GM18861 (cell line): ENCODE measurements at regions not wholly inside any gene's neighbourhood (a gene's known extent, or its start where the extent isn't known, plus 50 kb on each side); places are given as distances from the start of the nearest gene placed in this dataset.

Experiments used
- ATAC-seq: cut with Tn5 transposase; IDR thresholded peaks from one replicate; pipeline ENCODE4 v1.9.1; 2021; ENCODE audit not compliant: unreplicated experiment

DNA sequence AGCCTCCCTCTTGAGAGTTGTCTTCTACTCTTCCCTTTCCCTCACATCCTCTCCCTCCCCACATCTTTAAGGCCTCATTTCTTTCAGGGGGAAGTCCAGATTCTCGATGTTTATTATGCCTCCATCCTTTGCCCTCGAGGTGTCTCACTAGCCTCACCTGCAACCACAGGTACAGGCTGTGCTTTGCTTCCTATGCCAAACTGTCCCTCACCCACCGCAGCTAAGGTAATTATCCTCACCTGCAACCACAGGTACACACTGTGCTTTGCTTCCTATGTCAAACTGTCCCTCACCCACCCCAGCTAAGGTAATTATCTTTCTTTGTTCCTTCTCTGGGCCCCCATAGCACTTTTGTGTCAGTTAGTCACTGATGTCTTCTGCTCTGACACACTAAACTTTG is 328.1 kb upstream of the SNX7 start:
- no peak for ATAC-seq

- ATAC-seq = no peak
Measured at GRCh38 chr1:98331718-98332311, 329.7 kb upstream of the SNX7 start.

GRCh38 chr1:98331243-98331642 is 330.3 kb upstream of the SNX7 start:
- ATAC-seq = no peak

DNA sequence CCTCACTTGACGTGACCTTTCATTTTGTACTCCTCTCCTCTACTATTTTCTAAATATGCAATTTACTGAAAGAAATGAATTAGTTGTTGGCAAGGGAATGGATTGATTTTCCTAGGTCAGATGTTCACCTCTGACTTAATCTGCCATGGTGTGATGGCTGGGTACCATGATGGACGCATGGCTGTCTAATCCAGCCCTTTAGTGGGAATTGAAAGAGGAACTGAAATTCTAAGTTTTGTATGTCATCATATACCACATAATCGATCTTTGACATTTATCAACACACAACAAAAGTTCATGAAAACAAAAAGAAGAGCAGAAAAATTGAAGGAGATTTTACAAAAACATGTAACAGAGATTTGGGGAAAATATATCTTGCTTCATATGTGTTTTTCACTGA is 331.3 kb upstream of the SNX7 start:
- ATAC-seq = no peak

GRCh38 chr1:98328855-98329254 is 332.7 kb upstream of the SNX7 start:
- ATAC-seq = no peak

DNA sequence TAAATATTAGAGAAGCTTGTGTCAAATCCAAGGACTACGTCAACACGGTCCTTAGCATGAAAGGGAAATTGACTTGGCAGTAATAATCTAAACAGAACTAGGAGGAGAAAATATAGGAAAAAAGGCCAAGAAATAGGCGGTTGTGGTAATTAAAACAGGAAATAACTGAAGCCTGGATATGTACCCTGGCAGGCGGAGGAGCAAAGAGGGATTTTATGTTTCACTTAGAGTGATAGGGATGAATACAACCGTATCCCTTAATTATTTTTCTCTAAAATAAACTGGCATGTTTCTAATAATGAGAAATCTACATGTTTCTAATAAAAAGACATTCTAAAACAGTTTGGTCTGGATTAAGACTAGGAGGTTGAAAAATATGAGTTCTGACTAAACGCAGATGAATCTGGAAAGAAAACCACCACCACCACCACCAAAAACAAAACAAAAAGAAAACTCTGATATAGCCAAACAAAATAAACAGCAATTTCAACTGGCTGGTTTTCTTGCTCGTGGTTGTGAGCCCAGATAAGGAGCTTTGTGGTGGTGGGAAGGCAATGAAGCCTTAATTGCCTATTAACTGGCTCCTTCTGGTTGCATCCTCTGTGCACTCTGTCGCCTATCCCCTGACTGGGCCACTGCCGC is 334.2 kb upstream of the SNX7 start:
- ATAC-seq = no peak

DNA sequence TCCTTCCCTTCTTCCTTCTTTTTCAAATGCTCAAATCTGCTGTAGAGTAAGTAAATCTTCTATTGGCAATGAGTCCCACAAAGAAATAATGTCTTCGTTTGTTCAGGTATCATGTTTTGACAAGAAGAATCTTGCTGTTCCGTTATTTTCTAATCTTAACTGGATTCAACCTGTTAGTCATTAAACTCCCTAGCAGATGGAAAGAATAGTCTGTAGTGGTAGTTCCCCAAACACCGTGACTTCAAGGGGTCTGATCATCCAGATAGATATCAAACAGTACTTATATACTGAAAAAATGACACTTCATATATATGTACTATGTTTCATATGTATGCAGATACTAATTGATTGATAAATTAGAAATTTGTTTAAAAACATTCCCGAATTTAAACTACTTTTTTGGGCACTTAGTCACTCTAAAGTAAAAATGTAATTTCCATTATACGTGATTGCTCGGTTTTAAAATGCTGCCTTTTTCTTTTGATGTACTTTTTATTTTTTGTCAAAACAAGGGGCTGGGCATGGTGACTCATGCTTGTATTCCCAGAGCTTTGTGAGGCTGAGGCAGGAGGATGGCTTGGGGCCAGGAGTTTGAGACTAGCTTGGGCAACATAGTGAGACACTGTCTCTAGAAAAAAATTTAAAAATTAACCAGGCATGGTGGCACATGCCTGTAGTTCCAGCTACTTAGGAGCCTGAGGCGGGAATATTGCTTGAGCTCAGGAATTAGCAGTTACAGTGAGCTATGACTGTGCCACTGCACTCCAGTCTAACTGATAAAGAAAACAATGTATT is 335.7 kb upstream of the SNX7 start:
- ATAC-seq = no peak

- no peak for ATAC-seq
Measured at GRCh38 chr1:98323906-98324358, 337.6 kb upstream of the SNX7 start.

DNA sequence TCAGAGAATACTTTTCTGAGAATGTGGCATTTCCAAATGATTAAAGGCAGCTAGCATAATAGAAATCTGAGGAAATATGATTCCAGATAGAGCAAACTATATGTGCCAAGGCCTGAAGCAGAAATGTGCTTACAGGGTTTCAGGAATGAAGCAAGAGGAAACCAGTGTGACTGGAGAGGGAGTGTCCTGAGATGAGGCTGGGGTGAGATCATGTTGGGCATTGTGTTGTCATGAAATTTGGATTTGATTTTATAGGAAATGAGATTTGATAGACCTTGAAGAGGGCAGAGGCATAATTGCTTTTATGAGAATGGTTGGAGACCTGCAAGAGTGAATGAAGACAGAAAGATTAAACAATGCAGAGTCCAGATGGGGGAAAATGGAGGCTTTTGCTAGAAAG is 338.1 kb upstream of the SNX7 start:
- ATAC-seq = no peak

DNA sequence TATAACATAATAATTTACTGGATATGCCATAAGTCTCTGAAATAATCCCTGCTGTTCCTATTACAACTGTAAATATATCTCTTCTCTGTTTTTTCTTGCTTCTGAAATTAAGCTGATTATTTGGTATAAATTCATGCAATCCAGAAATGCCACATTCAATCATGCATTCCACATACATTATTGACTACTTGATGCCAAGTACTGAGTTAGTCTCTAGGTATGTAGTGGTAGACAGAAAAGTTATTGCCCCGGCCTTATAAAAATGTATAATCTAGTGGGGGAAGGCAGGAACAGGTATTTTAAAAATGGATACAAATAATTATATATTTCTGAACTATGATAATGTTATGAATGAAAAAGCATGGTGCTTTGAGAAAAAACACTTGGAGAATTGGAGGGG is 338.6 kb upstream of the SNX7 start:
- no peak for ATAC-seq

GRCh38 chr1:98322086-98322485 is 339.4 kb upstream of the SNX7 start:
- no peak for ATAC-seq

GRCh38 chr1:98321191-98321590 is 340.3 kb upstream of the SNX7 start:
- ATAC-seq = no peak

DNA sequence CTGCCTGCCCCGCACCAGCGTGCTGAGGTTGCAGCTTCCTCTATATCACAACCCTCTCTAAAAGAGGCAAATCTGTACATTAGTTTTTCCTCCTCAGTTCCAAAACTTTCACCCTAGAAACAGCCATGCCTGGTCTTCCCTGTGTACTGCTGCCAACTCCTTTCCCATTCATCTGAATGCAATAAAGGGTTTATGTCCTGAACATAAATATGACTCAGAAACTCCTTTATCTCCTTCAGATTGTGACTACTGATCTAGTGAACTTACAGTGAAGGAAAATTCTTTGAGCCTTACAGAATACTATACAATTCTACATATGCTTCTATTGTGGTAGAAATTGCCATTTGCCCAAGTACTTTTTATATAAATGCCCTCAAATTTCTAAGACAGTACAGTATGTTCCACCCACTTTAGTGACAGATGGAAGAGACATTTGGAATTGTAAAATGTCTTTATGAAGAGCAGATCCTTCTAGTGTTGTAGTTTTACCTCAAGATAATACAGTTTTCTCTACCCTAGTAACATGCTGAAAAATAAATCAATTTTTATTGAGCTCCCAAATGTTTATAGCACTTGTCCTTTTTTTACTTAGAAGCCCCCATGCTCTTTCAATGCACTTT is 345.1 kb upstream of the SNX7 start:
- no peak for ATAC-seq

- ATAC-seq = no peak
Measured at GRCh38 chr1:98315309-98315708, 346.2 kb upstream of the SNX7 start.

DNA sequence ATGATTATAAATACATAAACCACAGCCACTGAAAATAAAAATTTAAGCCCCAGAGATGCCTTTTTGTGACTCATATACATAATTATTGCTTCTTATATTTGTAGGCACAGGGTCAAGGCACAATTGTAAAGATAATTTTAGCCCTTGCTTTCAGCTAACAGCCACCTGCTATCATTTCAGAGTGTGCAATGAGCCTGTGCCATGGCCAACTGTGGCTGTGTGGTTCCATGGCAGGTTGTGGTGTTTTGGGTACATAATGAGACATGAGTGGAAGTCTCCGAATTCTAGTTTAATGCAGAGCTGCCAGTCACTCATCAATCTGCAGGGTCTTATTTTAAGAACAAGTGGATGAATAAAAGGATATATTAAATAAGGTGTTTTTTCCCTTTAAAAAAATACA is 346.9 kb upstream of the SNX7 start:
- ATAC-seq = no peak

DNA sequence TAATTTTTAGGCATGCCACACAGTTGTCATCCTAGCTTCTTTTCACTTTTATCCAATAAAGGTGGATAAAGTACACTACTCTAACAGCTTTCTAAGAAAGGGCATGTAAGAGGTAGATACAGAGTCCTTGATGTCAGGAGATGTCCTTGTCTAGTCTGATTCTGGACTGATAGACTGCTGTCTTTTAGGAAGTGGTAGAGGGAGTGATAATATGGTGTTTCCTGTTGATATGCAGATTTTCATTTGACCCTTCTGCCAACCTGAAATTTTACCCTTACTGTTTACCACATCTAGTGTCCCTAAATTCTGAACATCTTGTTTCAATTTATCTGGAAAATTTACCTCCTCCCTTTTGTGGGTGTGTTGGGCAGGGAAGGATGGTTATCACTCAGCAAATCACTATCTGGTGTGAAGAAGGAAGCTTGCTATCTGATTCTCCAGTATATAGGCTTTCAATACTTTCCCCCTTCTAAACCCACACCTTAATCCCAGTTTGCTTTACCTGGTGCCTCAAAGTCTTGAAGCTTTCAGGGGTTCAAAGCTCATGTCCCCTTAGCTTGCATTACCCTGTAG is 354.9 kb upstream of the SNX7 start:
- no peak for ATAC-seq

GRCh38 chr1:98305362-98305761 is 356.2 kb upstream of the SNX7 start:
- ATAC-seq = no peak

GRCh38 chr1:98304888-98305287 is 356.6 kb upstream of the SNX7 start:
- no peak for ATAC-seq

DNA sequence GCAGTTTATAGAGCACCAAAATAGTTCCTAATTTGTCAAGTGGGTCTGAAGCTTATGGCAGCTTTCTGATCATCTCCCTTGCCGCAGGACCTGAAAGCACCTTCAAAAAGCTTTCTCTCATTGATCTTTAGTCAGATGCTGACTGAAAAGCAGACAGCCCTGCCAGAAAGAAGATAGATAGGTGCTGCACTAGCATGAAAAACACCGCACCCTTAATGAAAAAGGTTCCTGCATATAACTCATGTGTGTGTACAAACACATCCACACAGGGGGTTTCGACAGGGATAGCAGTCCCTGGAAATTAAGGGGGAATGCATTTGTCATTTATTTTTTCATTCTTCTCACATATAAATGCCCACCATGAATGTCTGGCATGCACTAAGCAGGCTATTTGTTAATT is 361.7 kb upstream of the SNX7 start:
- no peak for ATAC-seq

- ATAC-seq = no peak
Measured at GRCh38 chr1:98299313-98299712, 362.2 kb upstream of the SNX7 start.

GRCh38 chr1:98298319-98298718 is 363.2 kb upstream of the SNX7 start:
- ATAC-seq = no peak

GRCh38 chr1:98296681-98297080 is 364.8 kb upstream of the SNX7 start:
- no peak for ATAC-seq
